Activated CD4-positive, alpha-beta memory T cell treated with anti-CD3 and anti-CD28 coated beads, Interleukin-2, amount 10 ng/mL, durations not matched to agents 7 days and 5 days (primary cell): ENCODE measurements at regions not wholly inside any gene's neighbourhood (a gene's known extent, or its start where the extent isn't known, plus 50 kb on each side); places are given as distances from the start of the nearest gene placed in this dataset.

Source experiments
- CTCF ChIA-PET: fragments of 350-600 bp; sonication (Branson Sonifier 250); formaldehyde crosslinking; loops from one replicate; lab custom pipeline; 2021; ENCODE audit warnings: antibody characterized with exemption, inconsistent platforms; lab: Charles Lee
- POLR2A ChIA-PET: fragments of 350-600 bp; sonication (Branson Sonifier 250); formaldehyde crosslinking; loops from one replicate; lab custom pipeline; 2021; ENCODE audit warnings: antibody characterized with exemption; lab: Charles Lee
- DNase-seq: peaks from one replicate; pipeline ENCODE4 v3.0.0-alpha.2; 2020
- H3K27ac Mint-ChIP-seq: one replicate; pipeline ENCODE4 v1.8.0; 2021; ENCODE audit warnings: mild to moderate bottlenecking, mixed read lengths
- H3K27me3 Mint-ChIP-seq: one replicate; pipeline ENCODE4 v1.8.0; 2021; ENCODE audit warnings: mixed read lengths
- H3K36me3 Mint-ChIP-seq: one replicate; pipeline ENCODE4 v1.8.0; 2021; ENCODE audit warnings: low read depth, mixed read lengths
- H3K4me1 Mint-ChIP-seq: one replicate; pipeline ENCODE4 v1.8.0; 2021; ENCODE audit warnings: mixed read lengths
- H3K4me3 Mint-ChIP-seq: one replicate; pipeline ENCODE4 v1.8.0; 2021; ENCODE audit warnings: mild to moderate bottlenecking, mixed read lengths
- H3K9me3 Mint-ChIP-seq: one replicate; pipeline ENCODE4 v1.8.0; 2021; ENCODE audit warnings: mixed read lengths

- POLR2A ChIA-PET: no interaction called here
Measured at GRCh38 chr12:13680916-13681315, 300.5 kb downstream of the GRIN2B start.

GRCh38 chr12:13676880-13677279, 304.5 kb downstream of the GRIN2B start:
- H3K27me3 Mint-ChIP-seq: no peaks in the 10 kb centered on the region
- H3K27ac Mint-ChIP-seq: no peak overlapping the region
- no peaks in the 10 kb centered on the region for H3K36me3 Mint-ChIP-seq
- H3K4me1 Mint-ChIP-seq: no peaks in the 10 kb centered on the region
- no peaks in the 10 kb centered on the region for H3K9me3 Mint-ChIP-seq
- no peak overlapping the region for H3K4me3 Mint-ChIP-seq
- CTCF ChIA-PET: no interaction called here
- no peak for DNase-seq
- POLR2A ChIA-PET: no interaction called here

More at GRCh38 chr12:13680916-13681315, 300.5 kb downstream of the GRIN2B start:
- CTCF ChIA-PET: no interaction called here
- Mint-ChIP-seq H3K4me3 (no peak overlapping the region), H3K4me1 (no peaks in the 10 kb centered on the region), H3K27ac (no peak overlapping the region), H3K36me3 (no peaks in the 10 kb centered on the region), H3K9me3 (no peaks in the 10 kb centered on the region), H3K27me3 (no peaks in the 10 kb centered on the region)
- DNase-seq: no peak

- Mint-ChIP-seq H3K27ac (no peak overlapping the region), H3K36me3 (no peaks in the 10 kb centered on the region), H3K4me1 (no peaks in the 10 kb centered on the region), H3K4me3 (no peak overlapping the region), H3K9me3 (no peaks in the 10 kb centered on the region), H3K27me3 (peaks cover 4% of the 10 kb centered on the region)
- CTCF ChIA-PET: no interaction called here
- DNase-seq: no peak
- POLR2A ChIA-PET: no interaction called here
Measured at GRCh38 chr12:13670285-13670866, 311.0 kb downstream of the GRIN2B start.

- H3K4me1 Mint-ChIP-seq: no peaks in the 10 kb centered on the region
- H3K36me3 Mint-ChIP-seq: no peaks in the 10 kb centered on the region
- peaks cover 5% of the 10 kb centered on the region for H3K27me3 Mint-ChIP-seq
- DNase-seq: no peak
- H3K4me3 Mint-ChIP-seq: no peak overlapping the region
- H3K27ac Mint-ChIP-seq: no peak overlapping the region
- CTCF ChIA-PET: no interaction called here
- POLR2A ChIA-PET: no interaction called here
- H3K9me3 Mint-ChIP-seq: no peaks in the 10 kb centered on the region
Measured at GRCh38 chr12:13668880-13669279, 312.5 kb downstream of the GRIN2B start.

GRCh38 chr12:13666806-13667205, 314.6 kb downstream of the GRIN2B start:
- Mint-ChIP-seq H3K9me3 (no peaks in the 10 kb centered on the region), H3K4me3 (no peak overlapping the region), H3K36me3 (no peaks in the 10 kb centered on the region), H3K4me1 (no peaks in the 10 kb centered on the region), H3K27ac (no peak overlapping the region), H3K27me3 (peaks cover 5% of the 10 kb centered on the region)
- CTCF ChIA-PET: no interaction called here
- no peak for DNase-seq
- POLR2A ChIA-PET: no interaction called here

- no peak for DNase-seq
- Mint-ChIP-seq H3K36me3 (no peaks in the 10 kb centered on the region), H3K4me1 (no peaks in the 10 kb centered on the region), H3K9me3 (no peaks in the 10 kb centered on the region), H3K27me3 (peaks cover 8% of the 10 kb centered on the region), H3K27ac (no peak overlapping the region), H3K4me3 (no peak overlapping the region)
- POLR2A ChIA-PET: no interaction called here
- CTCF ChIA-PET: interaction anchor here (0.8 to 1.3 kb wide), 5 partner anchors 13 to 383 kb away, joined by 3 to 6 read pairs (median 3); no protein-coding TSS in a partner anchor
Measured at GRCh38 chr12:13661005-13661887, 320.2 kb downstream of the GRIN2B start.

- Mint-ChIP-seq H3K27ac (no peak overlapping the region), H3K4me1 (no peaks in the 10 kb centered on the region), H3K4me3 (no peak overlapping the region), H3K36me3 (no peaks in the 10 kb centered on the region), H3K9me3 (no peaks in the 10 kb centered on the region), H3K27me3 (peaks cover 2% of the 10 kb centered on the region)
- CTCF ChIA-PET: no interaction called here
- no peak for DNase-seq
- POLR2A ChIA-PET: no interaction called here
Measured at GRCh38 chr12:13654456-13654855, 326.9 kb downstream of the GRIN2B start.

- no peak for DNase-seq
- ChIA-PET POLR2A (no interaction called here), CTCF (no interaction called here)
- H3K27me3 Mint-ChIP-seq: no peaks in the 10 kb centered on the region
- no peaks in the 10 kb centered on the region for H3K9me3 Mint-ChIP-seq
- H3K4me1 Mint-ChIP-seq: no peaks in the 10 kb centered on the region
- no peaks in the 10 kb centered on the region for H3K36me3 Mint-ChIP-seq
- no peak overlapping the region for H3K27ac Mint-ChIP-seq
- H3K4me3 Mint-ChIP-seq: no peak overlapping the region
Measured at GRCh38 chr12:13652105-13652504, 329.3 kb downstream of the GRIN2B start.

GRCh38 chr12:13635709-13636108, 345.7 kb downstream of the GRIN2B start:
- no peak overlapping the region for H3K4me3 Mint-ChIP-seq
- H3K9me3 Mint-ChIP-seq: no peaks in the 10 kb centered on the region
- H3K4me1 Mint-ChIP-seq: no peaks in the 10 kb centered on the region
- ChIA-PET POLR2A (no interaction called here), CTCF (no interaction called here)
- H3K27me3 Mint-ChIP-seq: no peaks in the 10 kb centered on the region
- no peak overlapping the region for H3K27ac Mint-ChIP-seq
- no peak for DNase-seq
- H3K36me3 Mint-ChIP-seq: no peaks in the 10 kb centered on the region

GRCh38 chr12:13631873-13632272, 349.5 kb downstream of the GRIN2B start:
- CTCF ChIA-PET: no interaction called here
- H3K4me1 Mint-ChIP-seq: no peaks in the 10 kb centered on the region
- no peak for DNase-seq
- H3K4me3 Mint-ChIP-seq: no peak overlapping the region
- no peaks in the 10 kb centered on the region for H3K9me3 Mint-ChIP-seq
- POLR2A ChIA-PET: no interaction called here
- H3K36me3 Mint-ChIP-seq: no peaks in the 10 kb centered on the region
- no peak overlapping the region for H3K27ac Mint-ChIP-seq
- H3K27me3 Mint-ChIP-seq: no peaks in the 10 kb centered on the region

- ChIA-PET POLR2A (no interaction called here), CTCF (no interaction called here)
- no peaks in the 10 kb centered on the region for H3K4me1 Mint-ChIP-seq
- no peaks in the 10 kb centered on the region for H3K27me3 Mint-ChIP-seq
- no peak for DNase-seq
- no peak overlapping the region for H3K4me3 Mint-ChIP-seq
- no peaks in the 10 kb centered on the region for H3K9me3 Mint-ChIP-seq
- H3K36me3 Mint-ChIP-seq: no peaks in the 10 kb centered on the region
- H3K27ac Mint-ChIP-seq: no peak overlapping the region
Measured at GRCh38 chr12:13630354-13630753, 351.0 kb downstream of the GRIN2B start.

GRCh38 chr12:13628067-13628466, 353.3 kb downstream of the GRIN2B start:
- H3K4me1 Mint-ChIP-seq: no peaks in the 10 kb centered on the region

GRCh38 chr12:13627536-13627935, 353.9 kb downstream of the GRIN2B start:
- Mint-ChIP-seq H3K4me3 (no peak overlapping the region), H3K9me3 (no peaks in the 10 kb centered on the region), H3K27me3 (no peaks in the 10 kb centered on the region), H3K4me1 (no peaks in the 10 kb centered on the region), H3K36me3 (no peaks in the 10 kb centered on the region), H3K27ac (no peak overlapping the region)
- no peak for DNase-seq
- CTCF ChIA-PET: no interaction called here
- POLR2A ChIA-PET: no interaction called here

More at GRCh38 chr12:13628067-13628466, 353.3 kb downstream of the GRIN2B start:
- H3K36me3 Mint-ChIP-seq: no peaks in the 10 kb centered on the region
- POLR2A ChIA-PET: no interaction called here
- no peaks in the 10 kb centered on the region for H3K27me3 Mint-ChIP-seq
- no peak overlapping the region for H3K4me3 Mint-ChIP-seq
- no peak for DNase-seq
- no peaks in the 10 kb centered on the region for H3K9me3 Mint-ChIP-seq
- H3K27ac Mint-ChIP-seq: no peak overlapping the region
- CTCF ChIA-PET: no interaction called here

GRCh38 chr12:13613297-13613696, 368.1 kb downstream of the GRIN2B start:
- Mint-ChIP-seq H3K9me3 (no peaks in the 10 kb centered on the region), H3K4me3 (no peak overlapping the region), H3K27me3 (no peaks in the 10 kb centered on the region), H3K27ac (no peak overlapping the region), H3K4me1 (no peaks in the 10 kb centered on the region), H3K36me3 (no peaks in the 10 kb centered on the region)
- no peak for DNase-seq
- CTCF ChIA-PET: no interaction called here
- POLR2A ChIA-PET: no interaction called here
